Sigmoid colon (tissue), 4 donors: ENCODE measurements at regions not wholly inside any gene's neighbourhood (a gene's known extent, or its start where the extent isn't known, plus 50 kb on each side); places are given as distances from the start of the nearest gene placed in this dataset.

Source experiments
- CTCF ChIP-seq, 4 experiments: fragments of 450-650 bp in 3 of 4; fragments of 200-600 bp in 1 of 4; IDR thresholded peaks; one replicate each; pipeline ENCODE4 v1.5.1; 2016 to 2019; ENCODE audit warnings: antibody characterized with exemption in 4 of 4, mild to moderate bottlenecking in 3 of 4, moderate library complexity in 2 of 4
- POLR2AphosphoS5 ChIP-seq, 4 donors: sonication (generic); formaldehyde crosslinking; IDR thresholded peaks; one replicate each; pipeline ENCODE4 v1.6.1; 2017; ENCODE audit warnings: antibody characterized with exemption in 4 of 4

GRCh38 chr1:55314740-55315139 is 99.6 kb upstream of the USP24 start:
- TF ChIP-seq CTCF (IDR thresholded peaks at IDR 0.05) (no peak), POLR2AphosphoS5 (IDR thresholded peaks at IDR 0.05) (no peak)
